ENCODE measurements at regions not wholly inside any gene's neighbourhood (a gene's known extent, or its start where the extent isn't known, plus 50 kb on each side); places are given as distances from the start of the nearest gene placed in this dataset.

- TF ChIP-seq CTCF (IDR thresholded peaks at IDR 0.05) = peak; percentile 75
- no peak for TF ChIP-seq EZH2 (IDR thresholded peaks at IDR 0.05; ENCODE audit: borderline replicate concordance, insufficient read depth, low read depth, low read length, poor library complexity, severe bottlenecking)
These were observed 240.1 kb upstream of the OR4E1 start for GRCh38 chr14:21913759-21914158.
